Neural progenitor cell (in vitro differentiated cells): ENCODE measurements at regions not wholly inside any gene's neighbourhood (a gene's known extent, or its start where the extent isn't known, plus 50 kb on each side); places are given as distances from the start of the nearest gene placed in this dataset.

Experiments used
- DNase-seq: peaks from one replicate; pipeline ENCODE4 v3.0.0-alpha.2; 2016; ENCODE audit warnings: low spot score
- H2AFZ ChIP-seq: fragments of 200-600 bp; sonication (generic); replicated peaks from 2 replicates; pipeline ENCODE4 v1.6.1; 2016; ENCODE audit warnings: antibody characterized with exemption
- H3F3A ChIP-seq: fragments of 200-600 bp; sonication (generic); 2 replicates; pipeline ENCODE4 v1.6.1; 2016; ENCODE audit warnings: antibody characterized with exemption, low read depth
- H3K27ac ChIP-seq: fragments of 200-600 bp; sonication (generic); 2 replicates; pipeline ENCODE4 v1.5.1; 2016; ENCODE audit warnings: mild to moderate bottlenecking
- H3K27me3 ChIP-seq: fragments of 200-600 bp; sonication (generic); 2 replicates; pipeline ENCODE4 v1.6.1; 2016; ENCODE audit warnings: mild to moderate bottlenecking, moderate library complexity
- H3K36me3 ChIP-seq: fragments of 200-600 bp; sonication (generic); 2 replicates; pipeline ENCODE4 v1.5.1; 2016
- H3K4me1 ChIP-seq: fragments of 200-600 bp; sonication (generic); 2 replicates; pipeline ENCODE4 v1.6.1; 2016; ENCODE audit warnings: mixed run types
- H3K4me2 ChIP-seq: fragments of 200-600 bp; sonication (generic); 2 replicates; pipeline ENCODE4 v1.6.1; 2016
- H3K4me3 ChIP-seq: fragments of 200-600 bp; sonication (generic); 2 replicates; pipeline ENCODE4 v1.5.1; 2016
- H3K79me2 ChIP-seq: fragments of 200-600 bp; sonication (generic); 2 replicates; pipeline ENCODE4 v1.6.1; 2016; ENCODE audit warnings: low read depth
- H3K9ac ChIP-seq: fragments of 200-600 bp; sonication (generic); 2 replicates; pipeline ENCODE4 v1.6.1; 2016
- H3K9me3 ChIP-seq: fragments of 200-600 bp; sonication (generic); 2 replicates; pipeline ENCODE4 v1.5.1; 2016; ENCODE audit warnings: low read depth
- H4K20me1 ChIP-seq: fragments of 200-600 bp; sonication (generic); 2 replicates; pipeline ENCODE4 v1.6.1; 2016; ENCODE audit warnings: low read depth
- H3K27ac Mint-ChIP-seq: 3 replicates; pipeline ENCODE4 v1.8.0; 2021; ENCODE audit warnings: mixed read lengths
- H3K27me3 Mint-ChIP-seq: 2 replicates; pipeline ENCODE4 v1.8.0; 2022; ENCODE audit warnings: low read depth, mild to moderate bottlenecking, inconsistent platforms, moderate library complexity, mixed read lengths; ENCODE audit not compliant: insufficient read depth
- H3K36me3 Mint-ChIP-seq: 3 replicates; pipeline ENCODE4 v1.8.0; 2021; ENCODE audit warnings: mixed read lengths
- H3K4me1 Mint-ChIP-seq: 3 replicates; pipeline ENCODE4 v1.8.0; 2021; ENCODE audit warnings: mixed read lengths
- H3K4me3 Mint-ChIP-seq: 3 replicates; pipeline ENCODE4 v1.8.0; 2021; ENCODE audit warnings: mild to moderate bottlenecking, moderate library complexity, mixed read lengths
- H3K9me3 Mint-ChIP-seq: 3 replicates; pipeline ENCODE4 v1.8.0; 2020; ENCODE audit warnings: mixed read lengths
- CTCF ChIP-seq: fragments of 200-600 bp; sonication (generic); IDR thresholded peaks from 2 replicates; pipeline ENCODE4 v1.5.1; 2017; ENCODE audit warnings: antibody characterized with exemption, mild to moderate bottlenecking
- EZH2 ChIP-seq: fragments of 200-600 bp; sonication (generic); IDR thresholded peaks from 2 replicates; pipeline ENCODE4 v1.6.1; 2017; ENCODE audit warnings: antibody characterized with exemption, mild to moderate bottlenecking, moderate library complexity
- EZH2phosphoT487 ChIP-seq: fragments of 200-600 bp; sonication (generic); IDR thresholded peaks from 2 replicates; pipeline ENCODE4 v1.6.1; 2017; ENCODE audit warnings: antibody characterized with exemption

- Histone ChIP-seq H3K36me3 (no peaks in the 10 kb centered on the region), H3K4me2 (no peak overlapping the region), H3K79me2 (no peaks in the 10 kb centered on the region), H3F3A (no peaks in the 10 kb centered on the region), H3K9me3 (no peaks in the 10 kb centered on the region), H3K27me3 (no peaks in the 10 kb centered on the region), H3K9ac (no peak overlapping the region), H3K4me1 (no peaks in the 10 kb centered on the region), H3K4me3 (no peak overlapping the region), H4K20me1 (no peaks in the 10 kb centered on the region), H2AFZ (no peak overlapping the region), H3K27ac (no peak overlapping the region)
- Mint-ChIP-seq H3K4me1 (no peaks in the 10 kb centered on the region), H3K9me3 (peaks cover 5% of the 10 kb centered on the region), H3K36me3 (no peaks in the 10 kb centered on the region), H3K27me3 (peaks cover 2% of the 10 kb centered on the region), H3K27ac (no peak overlapping the region), H3K4me3 (no peak overlapping the region)
- DNase-seq: no peak
- TF ChIP-seq CTCF (no peak), EZH2phosphoT487 (no peak), EZH2 (no peak)
Measured at GRCh38 chr1:69138172-69138571, 429.6 kb upstream of the LRRC7 start.

- Mint-ChIP-seq H3K4me3 (no peak overlapping the region), H3K4me1 (no peaks in the 10 kb centered on the region), H3K36me3 (no peaks in the 10 kb centered on the region), H3K27me3 (peaks cover 2% of the 10 kb centered on the region), H3K27ac (no peak overlapping the region), H3K9me3 (peaks cover 5% of the 10 kb centered on the region)
- H4K20me1 ChIP-seq: no peaks in the 10 kb centered on the region
- no peaks in the 10 kb centered on the region for H3K27me3 ChIP-seq
- H3K79me2 ChIP-seq: no peaks in the 10 kb centered on the region
- H3F3A ChIP-seq: no peaks in the 10 kb centered on the region
- DNase-seq: no peak
- H3K9me3 ChIP-seq: no peaks in the 10 kb centered on the region
- H3K27ac ChIP-seq: no peak overlapping the region
- H3K4me2 ChIP-seq: no peak overlapping the region
- no peaks in the 10 kb centered on the region for H3K36me3 ChIP-seq
- H2AFZ ChIP-seq: no peak overlapping the region
- H3K4me1 ChIP-seq: no peaks in the 10 kb centered on the region
- no peak overlapping the region for H3K9ac ChIP-seq
- TF ChIP-seq EZH2 (no peak), EZH2phosphoT487 (no peak), CTCF (no peak)
- H3K4me3 ChIP-seq: no peak overlapping the region
Measured at GRCh38 chr1:69139007-69139406, 428.7 kb upstream of the LRRC7 start.

GRCh38 chr1:69146303-69146702 is 421.4 kb upstream of the LRRC7 start:
- H3K27ac Mint-ChIP-seq: no peak overlapping the region
- H3K4me1 ChIP-seq: no peaks in the 10 kb centered on the region
- no peak overlapping the region for H3K27ac ChIP-seq
- no peak overlapping the region for H3K4me3 ChIP-seq
- DNase-seq: no peak
- peaks cover 2% of the 10 kb centered on the region for H3K27me3 Mint-ChIP-seq
- H2AFZ ChIP-seq: no peak overlapping the region
- no peaks in the 10 kb centered on the region for H4K20me1 ChIP-seq
- H3K27me3 ChIP-seq: no peaks in the 10 kb centered on the region
- H3K36me3 ChIP-seq: no peaks in the 10 kb centered on the region
- TF ChIP-seq CTCF (no peak), EZH2phosphoT487 (no peak), EZH2 (no peak)
- H3F3A ChIP-seq: no peaks in the 10 kb centered on the region
- H3K4me1 Mint-ChIP-seq: peaks cover 3% of the 10 kb centered on the region
- no peaks in the 10 kb centered on the region for H3K9me3 Mint-ChIP-seq
- H3K4me3 Mint-ChIP-seq: no peak overlapping the region
- no peak overlapping the region for H3K4me2 ChIP-seq
- no peaks in the 10 kb centered on the region for H3K36me3 Mint-ChIP-seq
- H3K9ac ChIP-seq: no peak overlapping the region
- H3K79me2 ChIP-seq: no peaks in the 10 kb centered on the region
- H3K9me3 ChIP-seq: no peaks in the 10 kb centered on the region

GRCh38 chr1:69148731-69149130 is 419.0 kb upstream of the LRRC7 start:
- no peaks in the 10 kb centered on the region for H3K36me3 Mint-ChIP-seq
- H3K9me3 Mint-ChIP-seq: no peaks in the 10 kb centered on the region
- no peak overlapping the region for H3K27ac Mint-ChIP-seq
- no peak for TF ChIP-seq CTCF
- no peak for TF ChIP-seq EZH2
- no peak for TF ChIP-seq EZH2phosphoT487
- Histone ChIP-seq H3K9me3 (no peaks in the 10 kb centered on the region), H3K27me3 (no peaks in the 10 kb centered on the region), H3F3A (no peaks in the 10 kb centered on the region), H3K79me2 (no peaks in the 10 kb centered on the region), H3K4me2 (no peak overlapping the region), H3K4me1 (no peaks in the 10 kb centered on the region), H3K4me3 (no peak overlapping the region), H3K36me3 (no peaks in the 10 kb centered on the region), H4K20me1 (no peaks in the 10 kb centered on the region), H2AFZ (no peak overlapping the region), H3K9ac (no peak overlapping the region), H3K27ac (no peak overlapping the region)
- H3K27me3 Mint-ChIP-seq: no peaks in the 10 kb centered on the region
- no peak overlapping the region for H3K4me3 Mint-ChIP-seq
- peaks cover 3% of the 10 kb centered on the region for H3K4me1 Mint-ChIP-seq
- no peak for DNase-seq
